ENCODE measurements at regions not wholly inside any gene's neighbourhood (a gene's known extent, or its start where the extent isn't known, plus 50 kb on each side); places are given as distances from the start of the nearest gene placed in this dataset.

- DNase-seq (ENCODE audit: low read depth), result no peak
These were observed 186.5 kb upstream of the LHX5 start for GRCh38 chr12:113658006-113658655.

- DNase-seq (ENCODE audit: low read depth), result no peak
These were observed 184.2 kb upstream of the LHX5 start for GRCh38 chr12:113655919-113656318.

- DNase-seq (ENCODE audit: low read depth), result no peak
These were observed 183.8 kb upstream of the LHX5 start for GRCh38 chr12:113655479-113655878.

- DNase-seq (ENCODE audit: low read depth), result no peak
These were observed 180.0 kb upstream of the LHX5 start for GRCh38 chr12:113651662-113652061.

- no peak for DNase-seq (ENCODE audit: low read depth)
These were observed 178.8 kb upstream of the LHX5 start for GRCh38 chr12:113650476-113650875.

- DNase-seq (ENCODE audit: low read depth), result no peak
These were observed 177.7 kb upstream of the LHX5 start for GRCh38 chr12:113649256-113649830.

- no peak for DNase-seq (ENCODE audit: low read depth)
These were observed 175.4 kb upstream of the LHX5 start for GRCh38 chr12:113647048-113647447.

GRCh38 chr12:113645603-113646002, 173.9 kb upstream of the LHX5 start:
- no peak for DNase-seq (ENCODE audit: low read depth)

GRCh38 chr12:113645183-113645582, 173.5 kb upstream of the LHX5 start:
- DNase-seq (ENCODE audit: low read depth), result no peak

GRCh38 chr12:113643177-113643974, 171.7 kb upstream of the LHX5 start:
- no peak for DNase-seq (ENCODE audit: low read depth)

GRCh38 chr12:113642672-113643071, 171.0 kb upstream of the LHX5 start:
- no peak for DNase-seq (ENCODE audit: low read depth)

GRCh38 chr12:113642216-113642615, 170.5 kb upstream of the LHX5 start:
- DNase-seq (ENCODE audit: low read depth), result no peak

GRCh38 chr12:113641426-113642030, 169.9 kb upstream of the LHX5 start:
- no peak for DNase-seq (ENCODE audit: low read depth)

GRCh38 chr12:113640837-113641236, 169.2 kb upstream of the LHX5 start:
- DNase-seq (ENCODE audit: low read depth), result no peak

- DNase-seq (ENCODE audit: low read depth), result no peak
These were observed 167.8 kb upstream of the LHX5 start for GRCh38 chr12:113639474-113639873.

- DNase-seq (ENCODE audit: low read depth), result no peak
These were observed 166.7 kb upstream of the LHX5 start for GRCh38 chr12:113638460-113638775.

- no peak for DNase-seq (ENCODE audit: low read depth)
These were observed 163.3 kb upstream of the LHX5 start for GRCh38 chr12:113634982-113635381.

- DNase-seq (ENCODE audit: low read depth), result no peak
These were observed 162.8 kb upstream of the LHX5 start for GRCh38 chr12:113634474-113634873.

- no peak for DNase-seq (ENCODE audit: low read depth)
These were observed 162.1 kb upstream of the LHX5 start for GRCh38 chr12:113633678-113634332.

GRCh38 chr12:113630625-113631024, 159.0 kb upstream of the LHX5 start:
- DNase-seq (ENCODE audit: low read depth), result no peak

GRCh38 chr12:113625499-113625898, 153.8 kb upstream of the LHX5 start:
- no peak for DNase-seq (ENCODE audit: low read depth)

GRCh38 chr12:113622410-113622809, 150.7 kb upstream of the LHX5 start:
- DNase-seq (ENCODE audit: low read depth), result no peak

All from HT1080 (cell line).